HG02884 (cell line): ENCODE measurements at regions not wholly inside any gene's neighbourhood (a gene's known extent, or its start where the extent isn't known, plus 50 kb on each side); places are given as distances from the start of the nearest gene placed in this dataset.

Experiments
- ATAC-seq: cut with Tn5 transposase; IDR thresholded peaks from one replicate; pipeline ENCODE4 v1.9.1; 2021; ENCODE audit warnings: mild to moderate bottlenecking, moderate library complexity; ENCODE audit not compliant: unreplicated experiment

DNA sequence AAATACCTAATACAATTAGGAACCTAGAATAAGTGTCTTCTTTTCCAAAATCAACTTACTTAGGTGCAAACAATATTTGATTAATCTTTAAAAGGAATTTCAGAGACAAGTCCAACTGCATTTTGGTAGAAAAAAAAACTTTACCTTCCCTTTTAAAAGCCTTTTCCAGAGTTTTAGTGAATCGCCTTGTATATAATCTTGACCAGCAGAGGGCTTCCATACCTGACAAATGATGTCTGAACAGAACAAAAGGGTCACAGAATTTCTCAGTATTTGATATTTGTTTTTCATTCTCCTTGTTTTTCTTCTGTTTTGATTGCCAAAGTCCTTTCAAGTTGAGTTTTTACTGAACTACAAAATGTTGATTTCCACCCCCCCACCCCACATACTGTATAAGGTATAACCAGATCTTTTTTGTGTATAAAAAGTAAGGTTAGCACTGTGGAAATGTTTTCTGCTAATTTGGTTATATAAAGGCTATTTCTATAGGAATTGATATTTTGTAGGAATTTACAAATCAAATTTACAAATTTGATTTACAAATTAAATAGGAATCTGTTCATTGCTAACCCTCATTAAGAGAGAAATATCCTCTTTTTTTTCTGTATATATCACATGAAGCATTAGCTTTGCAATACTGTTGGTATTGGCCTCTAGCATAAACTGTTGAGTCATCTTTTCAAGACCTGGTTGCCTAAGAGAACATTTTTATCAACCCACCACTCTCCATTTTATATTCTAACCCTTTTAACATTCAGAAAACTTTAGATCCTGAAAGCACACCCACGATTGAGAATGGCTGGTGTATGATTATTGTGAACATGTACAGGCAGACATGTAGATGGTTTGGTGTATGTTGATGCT, 464.1 kb upstream of the RARB start:
- no peak for ATAC-seq

DNA sequence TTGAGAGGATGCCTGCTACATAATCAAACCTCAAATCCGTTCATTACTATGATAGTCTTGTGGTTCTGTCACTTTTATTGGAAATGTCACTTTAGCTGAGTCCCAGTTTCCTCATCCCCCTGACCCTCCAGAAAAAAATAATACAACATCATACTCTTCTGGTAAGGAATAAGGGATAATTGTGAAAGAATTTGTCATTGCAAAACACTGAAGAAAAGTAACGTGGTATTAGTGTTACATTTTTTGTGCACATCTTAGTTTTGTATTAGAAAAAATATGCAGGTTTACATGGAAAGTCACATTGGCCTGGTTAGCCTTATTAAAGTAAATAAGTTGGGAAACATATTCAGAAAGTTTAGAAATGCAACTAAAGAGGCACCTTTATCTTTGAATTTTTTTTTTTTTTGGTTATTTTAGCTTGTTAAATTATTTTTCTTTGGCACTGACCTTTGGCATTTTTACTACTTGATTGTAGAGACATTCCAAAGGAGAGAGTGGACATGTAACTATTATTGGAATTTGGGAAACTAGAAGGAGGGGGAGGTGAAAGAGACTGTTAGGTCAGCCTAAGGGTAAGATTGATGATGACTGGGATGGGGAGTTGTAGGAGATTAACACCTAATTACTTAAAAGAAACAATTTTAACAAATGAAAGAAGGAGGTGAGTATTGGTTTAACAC, 462.2 kb upstream of the RARB start:
- no peak for ATAC-seq

DNA sequence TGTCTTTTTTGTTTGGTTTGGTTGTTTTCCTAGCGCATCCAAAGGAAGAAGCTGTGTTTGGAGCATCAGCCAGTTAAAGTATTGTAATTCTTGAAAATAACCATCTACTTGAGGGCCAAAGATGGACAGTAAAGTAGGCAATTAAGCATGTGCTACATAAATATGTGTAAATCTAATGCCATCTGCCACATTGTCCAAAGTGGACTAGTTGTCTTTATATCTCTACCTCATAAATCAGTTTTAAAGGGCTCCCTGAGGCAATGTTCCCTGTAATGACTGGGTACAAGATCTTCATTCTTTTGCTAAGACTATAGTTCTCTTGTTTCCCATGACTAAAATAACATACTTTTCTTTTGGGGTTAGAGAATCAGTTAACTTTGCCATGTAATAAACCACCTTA, 460.0 kb upstream of the RARB start:
- no peak for ATAC-seq

DNA sequence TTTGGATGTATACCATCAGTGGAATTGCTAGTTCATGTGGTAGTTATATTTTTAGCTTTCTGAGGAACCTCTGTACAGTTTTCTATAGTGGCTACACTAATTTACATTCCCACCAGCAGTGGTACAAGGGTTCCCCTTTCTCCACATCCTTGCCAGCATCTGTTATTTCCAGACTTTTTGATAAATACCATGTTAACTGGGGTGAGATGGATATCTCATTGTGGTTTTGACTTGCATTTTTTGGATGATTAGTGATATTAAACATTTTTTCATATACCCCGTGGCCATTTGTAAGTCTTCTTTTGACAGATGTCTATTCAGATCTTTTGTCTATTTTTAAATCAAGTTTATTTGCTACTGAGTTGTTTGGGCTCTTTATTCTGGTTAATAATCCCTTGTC, 455.6 kb upstream of the RARB start:
- ATAC-seq: no peak

DNA sequence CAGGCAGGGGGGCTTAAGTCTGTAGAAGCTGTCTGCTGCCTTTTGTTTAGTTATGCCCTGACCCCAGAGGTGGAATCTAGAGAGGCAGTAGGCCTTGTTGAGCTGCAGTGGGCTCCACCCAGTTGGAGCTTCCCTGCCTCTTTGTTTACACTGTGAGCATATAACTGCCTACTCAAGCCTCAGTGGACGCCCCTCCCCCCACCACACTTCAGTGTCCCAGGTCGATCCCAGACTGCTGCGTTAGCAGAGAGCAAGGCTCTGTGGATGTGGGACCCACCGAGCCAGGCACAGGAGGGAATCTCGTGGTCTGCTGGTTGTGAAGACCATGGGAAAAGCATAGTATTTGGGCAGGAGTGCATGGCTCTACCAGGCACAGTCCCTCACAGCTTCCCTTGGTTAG, 446.8 kb upstream of the RARB start:
- ATAC-seq: no peak

DNA sequence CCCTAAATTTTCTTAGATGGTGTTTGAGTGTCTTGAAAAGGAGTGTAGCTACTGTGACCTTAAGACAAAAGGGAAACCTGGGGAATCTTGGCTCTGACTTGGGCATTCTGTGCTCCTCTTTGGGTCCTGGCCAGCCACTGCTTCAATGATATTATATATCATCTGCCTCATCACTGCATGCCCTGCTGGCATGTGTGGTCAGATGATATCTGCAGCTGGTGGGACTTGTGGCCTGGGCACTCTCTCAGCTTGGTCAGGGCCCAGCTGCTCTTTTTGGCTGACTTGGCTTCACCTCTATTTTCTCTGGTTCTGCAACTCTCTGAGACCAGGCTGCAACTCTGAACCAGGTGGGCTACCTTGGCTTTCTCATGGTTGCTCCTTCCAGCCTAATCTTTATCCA, 446.1 kb upstream of the RARB start:
- no peak for ATAC-seq

DNA sequence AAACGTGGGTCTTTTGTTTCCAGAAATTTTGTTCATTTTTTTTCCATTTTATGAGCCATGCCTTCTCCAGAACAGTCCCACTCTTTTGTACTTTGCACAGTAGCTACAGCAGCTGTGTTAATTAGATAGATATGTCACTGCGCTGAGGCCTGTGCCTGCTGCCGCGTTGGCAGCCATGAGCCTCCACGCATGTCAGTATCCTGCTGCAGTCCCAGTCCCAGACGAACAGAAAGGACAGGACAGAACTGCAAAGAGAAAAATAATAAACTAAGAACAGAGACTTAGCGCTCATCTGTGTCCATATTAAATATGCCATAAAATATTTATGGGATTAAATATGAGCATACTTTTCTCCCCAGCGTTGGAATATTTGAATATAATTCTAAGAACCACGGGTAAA, 442.4 kb upstream of the RARB start:
- no peak for ATAC-seq

DNA sequence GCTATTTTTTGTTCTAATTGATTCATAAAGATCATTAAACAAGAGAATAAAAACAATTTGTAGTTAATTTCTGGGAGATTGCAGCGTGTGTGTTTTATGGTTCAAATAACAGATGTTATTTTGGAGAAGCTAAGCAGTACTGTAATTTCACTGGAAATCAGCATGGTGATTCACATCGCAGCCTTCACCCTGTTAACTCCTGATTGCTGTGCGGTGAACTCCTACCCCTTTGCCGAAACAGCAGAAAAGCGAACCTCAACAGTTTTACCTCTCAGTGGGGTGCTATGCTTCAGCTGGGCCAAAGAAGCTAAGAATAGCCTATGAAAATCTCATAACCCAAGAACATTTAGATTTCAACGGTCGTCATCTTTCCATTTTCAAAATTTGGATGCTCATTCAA, 441.5 kb upstream of the RARB start:
- no peak for ATAC-seq

DNA sequence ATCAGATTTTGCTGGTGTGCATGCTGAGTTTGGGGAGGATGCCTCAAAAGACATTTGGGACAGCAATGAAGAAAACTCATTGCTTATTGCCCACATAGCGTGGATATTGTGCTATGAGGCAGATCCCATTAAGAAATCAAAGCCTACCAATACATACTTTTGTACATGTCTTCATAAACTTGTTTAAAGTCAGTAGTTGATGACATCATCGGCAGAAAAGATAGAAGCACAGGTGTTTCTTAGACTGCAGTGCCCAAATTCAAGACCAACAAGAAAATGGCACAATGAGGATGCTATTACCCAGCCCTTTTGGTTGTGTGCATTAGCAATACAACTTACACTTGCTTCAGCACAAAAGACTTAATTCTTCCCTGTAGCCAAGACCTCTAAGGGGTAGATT, 428.7 kb upstream of the RARB start:
- ATAC-seq: no peak

DNA sequence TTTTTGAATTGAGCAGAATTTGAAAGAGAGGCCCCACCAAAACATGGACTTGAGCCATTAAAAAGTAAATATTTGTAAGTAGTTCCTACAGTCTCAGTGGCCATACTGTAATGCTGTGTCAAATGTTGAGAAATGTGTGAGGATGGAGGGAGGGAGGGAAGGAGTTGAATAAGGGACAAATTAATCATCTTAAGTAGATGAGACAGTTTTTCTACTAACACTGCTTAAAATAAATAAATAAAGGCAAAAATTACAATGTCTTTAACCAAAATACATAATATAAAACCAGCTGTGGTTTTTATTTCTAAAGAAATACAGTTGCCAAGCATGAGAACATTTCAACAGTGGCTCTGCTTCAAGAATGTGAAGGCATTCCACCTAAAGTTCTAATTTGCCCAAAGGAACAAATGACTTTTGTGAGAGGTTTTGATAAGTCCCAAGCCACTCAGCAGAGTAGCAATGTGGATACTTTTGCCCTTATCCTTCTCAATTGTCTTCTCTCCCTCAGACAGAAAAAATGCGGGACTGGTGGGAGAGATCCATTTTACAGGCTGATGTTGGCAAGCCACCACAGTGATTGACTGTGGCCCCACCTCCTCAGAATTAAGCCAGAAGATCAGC, 427.0 kb upstream of the RARB start:
- no peak for ATAC-seq

DNA sequence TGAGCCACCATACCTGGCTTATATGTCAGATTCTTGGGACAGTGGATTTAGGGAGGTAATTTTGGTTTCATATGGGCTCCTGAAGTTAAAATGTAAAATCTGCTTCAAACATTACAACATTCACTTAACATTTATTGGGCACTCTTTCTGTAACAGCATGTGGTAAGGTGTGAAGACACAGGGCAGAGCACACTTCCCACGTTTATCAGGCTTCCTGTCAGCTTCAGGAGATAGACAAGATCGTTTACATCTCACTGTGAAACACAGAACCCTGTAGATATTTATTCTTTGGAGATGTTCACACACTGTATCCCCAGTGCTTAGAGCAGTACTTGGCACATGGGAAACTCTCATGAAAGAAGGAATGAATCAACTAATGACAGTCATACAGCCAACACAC, 426.0 kb upstream of the RARB start:
- no peak for ATAC-seq

DNA sequence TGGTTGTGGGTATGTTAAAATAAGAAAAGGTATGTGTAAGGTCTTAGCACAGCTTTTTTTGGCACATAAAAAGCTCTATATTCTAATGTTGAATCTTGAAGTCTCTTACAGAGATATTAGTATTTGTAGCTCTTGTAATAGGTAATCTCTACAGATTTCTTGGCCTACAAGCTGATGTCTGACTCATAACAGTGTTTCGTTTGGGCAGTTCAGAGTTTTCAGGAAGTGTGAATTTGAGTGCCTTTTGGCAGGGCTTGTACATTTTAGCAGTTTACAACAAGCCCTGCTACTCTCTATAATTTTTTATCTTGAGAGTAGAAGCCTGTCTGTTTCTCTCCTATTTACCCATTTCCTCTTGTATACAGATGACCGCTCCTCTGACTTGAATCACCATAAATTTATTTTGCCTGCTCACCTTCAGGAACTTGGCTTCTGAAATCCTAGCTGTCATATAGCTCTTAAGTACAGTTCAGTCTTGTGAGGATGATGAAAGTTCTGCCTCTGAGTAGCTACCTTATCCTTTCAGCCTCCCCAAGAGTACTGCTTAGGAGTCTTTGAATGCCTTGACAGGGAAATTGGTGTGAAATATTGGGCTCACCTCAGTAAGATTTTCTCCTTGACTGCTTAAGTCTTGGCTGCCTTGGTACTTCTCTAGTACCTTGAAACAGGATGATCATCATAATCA, 419.9 kb upstream of the RARB start:
- peak; percentile 99 for ATAC-seq

DNA sequence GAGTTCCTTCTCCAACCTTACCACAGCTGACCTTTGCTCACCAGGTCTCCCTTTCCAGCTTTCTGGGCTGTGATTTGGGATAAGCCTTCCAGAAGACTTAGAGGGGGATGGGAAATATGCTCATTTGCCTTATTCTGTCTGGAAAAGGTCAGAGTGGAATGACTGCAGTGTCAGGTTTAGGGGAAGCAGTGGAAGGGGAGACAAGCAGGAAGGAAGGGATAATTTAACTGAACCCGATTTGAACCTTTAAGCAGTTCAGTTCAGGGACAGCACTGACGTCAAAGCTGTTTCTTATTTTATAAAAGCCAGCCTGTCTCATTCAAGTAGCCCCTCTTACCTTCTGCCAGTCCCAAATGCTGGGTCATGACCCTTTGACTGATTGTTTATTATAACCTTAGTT, 418.4 kb upstream of the RARB start:
- no peak for ATAC-seq

DNA sequence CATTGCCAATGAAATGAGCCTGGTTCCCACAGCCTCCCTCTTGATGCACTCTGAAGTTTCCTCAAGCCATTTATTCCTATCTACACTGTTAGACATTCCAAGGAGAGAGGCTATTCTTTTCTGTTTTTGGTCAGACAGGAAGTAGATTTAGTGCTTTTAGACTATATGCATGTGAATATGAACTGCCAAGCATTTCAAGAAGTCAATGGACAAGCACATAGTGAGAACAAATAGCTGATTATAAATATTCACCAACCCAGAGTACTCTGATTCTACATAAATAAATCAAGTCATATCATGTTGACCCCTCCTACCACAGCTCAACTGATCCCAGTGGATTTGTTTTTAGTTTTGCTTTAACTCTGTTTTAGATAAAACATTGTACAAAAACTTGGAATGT, 412.5 kb upstream of the RARB start:
- ATAC-seq: no peak

DNA sequence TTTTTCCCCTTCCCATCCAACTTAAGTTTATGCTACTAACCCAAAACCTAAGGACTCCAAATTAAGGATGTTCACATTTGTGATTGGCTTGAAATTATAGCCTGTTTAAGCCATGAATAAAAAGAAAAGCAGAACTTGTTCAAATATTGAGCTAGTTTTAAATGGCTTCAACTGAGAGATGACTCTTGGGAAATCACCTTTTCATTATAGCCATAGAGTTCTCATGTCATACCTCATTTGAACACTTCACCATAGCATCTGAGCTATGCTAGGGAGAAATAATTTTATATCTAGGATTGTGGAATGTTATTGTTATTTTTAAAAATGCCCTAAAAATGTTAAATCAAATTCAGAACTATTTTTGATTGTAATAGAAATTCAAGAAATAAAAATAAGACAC, 409.2 kb upstream of the RARB start:
- ATAC-seq: no peak

DNA sequence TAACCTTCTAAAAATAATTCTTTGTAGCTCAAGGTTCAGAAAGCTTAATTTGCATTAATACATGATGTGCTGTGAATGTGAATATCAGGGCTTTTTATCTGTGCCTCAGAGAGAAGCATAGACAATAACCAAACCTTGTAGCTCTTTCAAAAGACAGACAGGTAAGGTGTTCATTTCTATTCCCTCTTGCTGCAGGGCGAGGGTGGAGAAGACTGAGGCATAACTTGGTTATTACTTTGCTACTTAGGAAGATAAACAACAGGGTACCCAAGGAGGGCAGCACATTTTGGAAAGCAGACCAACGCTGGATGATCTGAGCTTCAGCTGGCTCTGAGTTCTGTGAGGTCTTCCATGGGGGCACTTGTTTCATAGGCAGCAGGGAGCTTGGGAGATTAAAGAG, 408.6 kb upstream of the RARB start:
- ATAC-seq: no peak

DNA sequence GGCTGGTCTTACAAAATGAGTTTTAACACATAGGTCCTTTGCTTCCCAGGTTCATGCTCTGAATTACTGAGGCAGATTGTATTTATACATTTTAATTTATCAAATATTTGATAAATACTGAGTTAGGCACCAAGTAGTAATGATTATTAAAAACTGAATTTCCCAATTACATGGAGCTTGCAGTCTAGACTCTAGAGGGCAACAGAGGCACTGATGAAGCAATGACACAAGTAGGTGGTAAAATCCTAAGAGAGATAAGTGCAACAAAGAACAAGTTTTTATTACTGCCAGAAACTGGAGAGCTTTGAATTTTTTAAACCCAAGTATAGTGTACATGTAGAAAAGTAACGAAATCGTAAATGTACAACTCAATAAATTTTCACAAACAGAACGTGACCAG, 406.2 kb upstream of the RARB start:
- ATAC-seq: no peak

DNA sequence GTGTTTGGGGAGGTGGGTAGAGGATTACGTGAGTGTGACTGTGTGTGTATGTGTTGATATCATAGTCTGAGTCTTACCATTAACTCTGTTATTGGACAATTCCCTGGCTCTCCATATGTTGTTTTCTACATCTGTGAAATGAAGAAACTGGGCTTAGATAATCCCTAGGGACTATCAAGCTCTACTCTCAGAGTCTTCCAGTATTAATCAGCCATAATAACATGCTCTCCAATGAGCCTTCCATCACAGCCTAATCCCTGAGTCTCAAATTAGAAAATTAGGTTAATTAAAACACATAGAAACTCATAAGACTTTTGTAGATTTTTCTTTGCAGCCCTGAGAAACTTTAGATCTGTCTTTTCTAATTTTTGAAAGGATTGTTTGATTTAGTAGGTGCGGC, 404.2 kb upstream of the RARB start:
- no peak for ATAC-seq

DNA sequence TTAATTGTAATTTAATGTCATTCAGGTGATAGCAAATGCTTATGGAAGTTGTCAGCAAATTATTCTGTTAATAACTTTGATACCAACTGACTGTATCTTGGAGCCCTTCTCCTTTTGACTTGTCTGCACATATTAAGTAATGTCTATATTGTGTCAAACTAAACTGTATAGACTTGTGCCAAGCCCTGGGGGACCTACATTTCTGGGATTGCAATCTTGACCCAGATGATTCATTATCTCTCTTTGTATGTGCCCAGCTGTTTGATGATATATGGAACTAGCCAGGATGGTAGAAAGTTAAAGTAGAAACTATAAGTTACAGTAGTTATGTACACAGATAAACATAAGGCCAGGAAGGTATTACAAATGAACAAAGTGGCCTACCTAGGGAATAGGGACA, 402.8 kb upstream of the RARB start:
- ATAC-seq: no peak

DNA sequence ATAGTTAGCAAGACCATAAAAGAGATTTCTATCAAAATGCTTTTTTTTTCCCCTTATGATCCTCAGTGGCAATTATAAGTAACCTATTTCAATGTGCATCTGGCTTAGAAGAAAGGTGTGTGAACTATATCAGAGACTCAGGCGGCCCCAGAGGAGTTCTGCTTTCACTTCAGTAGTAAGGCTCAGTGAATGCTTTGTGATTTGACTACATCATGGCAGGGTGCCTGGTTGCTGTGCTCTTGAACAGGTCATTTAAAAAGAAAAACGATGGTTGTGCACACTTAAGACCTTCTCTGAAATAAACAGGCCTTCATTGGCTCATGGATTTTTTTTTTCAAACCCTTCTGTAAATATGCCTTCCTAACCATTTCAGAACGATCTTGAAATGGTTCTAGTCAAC, 400.4 kb upstream of the RARB start:
- no peak for ATAC-seq

DNA sequence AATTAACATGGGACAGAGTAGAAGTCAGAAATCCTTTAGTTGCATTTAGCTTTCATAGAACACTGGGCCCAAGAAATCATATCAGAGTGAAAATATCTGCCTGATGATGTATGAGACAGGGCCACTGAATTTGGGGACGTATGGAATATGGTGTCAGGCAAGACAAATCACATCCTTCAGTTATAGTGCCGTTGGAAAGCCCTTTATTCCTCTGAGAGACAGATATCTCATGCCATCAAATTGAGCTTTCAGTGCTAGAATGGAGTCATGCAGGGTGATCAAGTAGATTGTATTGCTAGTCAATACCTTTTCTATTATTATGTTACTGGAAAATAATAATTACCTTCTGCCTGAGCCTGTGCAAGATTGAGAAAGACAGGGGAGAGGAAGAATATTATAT, 398.2 kb upstream of the RARB start:
- no peak for ATAC-seq

DNA sequence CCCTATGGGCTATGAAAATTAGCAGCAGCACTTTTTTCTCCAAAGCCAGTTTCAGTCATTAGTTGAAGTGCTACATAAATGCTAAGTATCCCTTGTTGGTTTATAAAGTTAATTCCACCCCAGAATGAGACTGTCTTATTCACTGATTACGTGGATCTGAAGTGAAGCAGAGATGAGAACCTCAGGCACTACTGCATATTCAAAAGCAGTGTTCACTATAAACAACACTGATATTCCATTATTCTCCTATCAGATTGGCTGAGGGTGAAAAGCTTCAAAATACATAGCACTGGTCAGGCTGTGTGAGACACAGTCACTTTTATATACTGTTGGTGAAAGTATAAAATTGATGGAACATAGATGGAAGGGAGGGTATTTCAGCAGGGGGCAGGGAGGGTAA, 395.7 kb upstream of the RARB start:
- no peak for ATAC-seq
